Neural cell (in vitro differentiated cells): ENCODE measurements at regions not wholly inside any gene's neighbourhood (a gene's known extent, or its start where the extent isn't known, plus 50 kb on each side); places are given as distances from the start of the nearest gene placed in this dataset.

ENCODE experiments used
- H2AFZ ChIP-seq: fragments of 200-600, 300-800 bp; sonication (generic), shearing (Covaris generic); 2 replicates; pipeline ENCODE4 v1.6.0; 2014; ENCODE audit warnings: low read depth, mild to moderate bottlenecking, antibody characterized with exemption, low read length, moderate library complexity
- H3F3A ChIP-seq: fragments of 200-600 bp; shearing (Covaris generic); 2 replicates; pipeline ENCODE4 v1.6.1; 2016; ENCODE audit warnings: mild to moderate bottlenecking, moderate library complexity, mixed read lengths, antibody characterized with exemption, low read length; ENCODE audit not compliant: insufficient read depth, poor library complexity, severe bottlenecking
- H3K27ac ChIP-seq: fragments of 200-600, 300-800 bp; sonication (generic), shearing (Covaris generic); 2 replicates; pipeline ENCODE4 v1.5.1; 2014; ENCODE audit warnings: mild to moderate bottlenecking, low read length, moderate library complexity
- H3K27me3 ChIP-seq: fragments of 300-800, 200-600 bp; sonication (generic), shearing (Covaris generic); 2 replicates; pipeline ENCODE4 v1.6.0; 2014; ENCODE audit warnings: mild to moderate bottlenecking, low read depth, low read length, moderate library complexity; ENCODE audit not compliant: insufficient read depth
- H3K36me3 ChIP-seq: fragments of 300-800, 200-600 bp; sonication (generic), shearing (Covaris generic); 2 replicates; pipeline ENCODE4 v1.5.1; 2014; ENCODE audit warnings: mild to moderate bottlenecking, antibody characterized with exemption, low read length, moderate library complexity; ENCODE audit not compliant: insufficient read depth
- H3K4me2 ChIP-seq: fragments of 300-800, 200-600 bp; sonication (generic), shearing (Covaris generic); 2 replicates; pipeline ENCODE4 v1.6.0; 2014; ENCODE audit warnings: mild to moderate bottlenecking, low read length
- H3K4me3 ChIP-seq: fragments of 300-800, 200-600 bp; sonication (generic), shearing (Covaris generic); 2 replicates; pipeline ENCODE4 v1.5.1; 2014; ENCODE audit warnings: mild to moderate bottlenecking, low read length, moderate library complexity
- H3K79me2 ChIP-seq: fragments of 200-600 bp; shearing (Covaris generic); replicated peaks from 2 replicates; pipeline ENCODE4 v1.6.0; 2014; ENCODE audit warnings: mild to moderate bottlenecking, low read length, moderate library complexity; ENCODE audit not compliant: insufficient read depth
- H3K9ac ChIP-seq: fragments of 300-800, 200-600 bp; sonication (generic), shearing (Covaris generic); 2 replicates; pipeline ENCODE4 v1.6.1; 2016; ENCODE audit warnings: mild to moderate bottlenecking, low read length, mixed read lengths
- H3K9me2 ChIP-seq: fragments of 200-600 bp; shearing (Covaris generic); 2 replicates; pipeline ENCODE4 v1.6.1; 2016; ENCODE audit warnings: mild to moderate bottlenecking, low read length, mixed read lengths; ENCODE audit not compliant: insufficient read depth
- H3K9me3 ChIP-seq: fragments of 200-600, 300-800 bp; sonication (generic), shearing (Covaris generic); 2 replicates; pipeline ENCODE4 v1.6.1; 2016; ENCODE audit warnings: mild to moderate bottlenecking, mixed run types, low read length, moderate library complexity, mixed read lengths
- H4K20me1 ChIP-seq: fragments of 200-600 bp; shearing (Covaris generic); 2 replicates; pipeline ENCODE4 v1.6.1; 2016; ENCODE audit warnings: mild to moderate bottlenecking, mixed run types; ENCODE audit not compliant: insufficient read depth
- CTCF ChIP-seq: fragments of 450-650 bp; IDR thresholded peaks from 2 replicates; pipeline ENCODE4 v1.5.1; 2014; ENCODE audit warnings: antibody characterized with exemption, mild to moderate bottlenecking, moderate library complexity; ENCODE audit not compliant: poor library complexity, severe bottlenecking
- EP300 ChIP-seq: fragments of 450-650 bp; conservative IDR thresholded peaks from 2 replicates; pipeline ENCODE4 v1.6.1; 2014; ENCODE audit warnings: antibody characterized with exemption, mild to moderate bottlenecking, moderate library complexity; ENCODE audit not compliant: poor library complexity, severe bottlenecking
- EZH2 ChIP-seq: fragments of 200-600, 300-800 bp; shearing (Covaris generic), sonication (generic); IDR thresholded peaks from 2 replicates; pipeline ENCODE4 v1.6.1; 2014; ENCODE audit warnings: antibody characterized with exemption, low read length, borderline replicate concordance, mild to moderate bottlenecking; ENCODE audit not compliant: insufficient read depth, poor library complexity, severe bottlenecking
- MXI1 ChIP-seq: fragments of 450-650 bp; conservative IDR thresholded peaks from 2 replicates; pipeline ENCODE4 v1.6.1; 2014; ENCODE audit warnings: antibody characterized with exemption, mild to moderate bottlenecking; ENCODE audit not compliant: poor library complexity, severe bottlenecking
- POLR2AphosphoS5 ChIP-seq: IDR thresholded peaks from 2 replicates; pipeline ENCODE4 v1.6.1; 2012
- RAD21 ChIP-seq: fragments of 450-650 bp; conservative IDR thresholded peaks from 2 replicates; pipeline ENCODE4 v1.6.1; 2014; ENCODE audit warnings: antibody characterized with exemption, mild to moderate bottlenecking, moderate library complexity
- SMC3 ChIP-seq: fragments of 450-650 bp; conservative IDR thresholded peaks from 2 replicates; pipeline ENCODE4 v1.6.1; 2014; ENCODE audit warnings: antibody characterized with exemption, mild to moderate bottlenecking, moderate library complexity; ENCODE audit not compliant: poor library complexity
- TAF1 ChIP-seq: IDR thresholded peaks from 2 replicates; pipeline ENCODE4 v1.6.1; 2012; ENCODE audit warnings: low read depth
- TF ChIP-seq, protein P1 (sequence below): IDR thresholded peaks from 2 replicates; pipeline ENCODE4 v1.6.1; 2012; ENCODE audit warnings: borderline replicate concordance

- Histone ChIP-seq H3K9ac (no peak overlapping the region), H3K9me2 (no peaks in the 10 kb centered on the region), H3K9me3 (no peaks in the 10 kb centered on the region), H3K27ac (no peak overlapping the region), H3K36me3 (no peaks in the 10 kb centered on the region), H3F3A (no peaks in the 10 kb centered on the region), H3K4me2 (no peak overlapping the region), H2AFZ (no peak overlapping the region), H3K27me3 (no peaks in the 10 kb centered on the region), H3K4me3 (no peak overlapping the region), H3K79me2 (no peaks in the 10 kb centered on the region), H4K20me1 (no peaks in the 10 kb centered on the region)
- TF ChIP-seq TAF1 (no peak), POLR2AphosphoS5 (no peak)
Measured at GRCh38 chr4:63308697-63309096, 1100.6 kb downstream of the TECRL start.

DNA sequence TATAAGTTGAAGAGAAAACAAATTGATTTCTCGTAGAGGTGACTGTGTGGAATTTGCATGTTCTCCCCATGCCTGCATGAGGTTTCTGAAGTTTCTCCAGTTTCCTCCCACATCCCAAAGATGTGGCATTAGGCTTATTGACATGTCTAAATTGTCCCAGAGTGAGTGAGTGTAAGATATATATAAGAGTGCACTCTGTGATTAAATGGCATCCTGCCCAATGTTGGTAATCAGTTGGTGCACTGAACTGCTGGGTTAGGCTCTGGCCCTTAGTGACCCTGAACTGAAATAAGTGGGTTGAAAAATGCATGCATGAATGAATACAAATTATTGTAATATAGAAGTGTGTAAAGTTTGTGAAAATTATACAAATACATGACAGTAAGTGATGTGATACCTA, 1106.5 kb downstream of the TECRL start:
- no peak overlapping the region for H2AFZ ChIP-seq
- H3K9ac ChIP-seq, result no peak overlapping the region
- no peaks in the 10 kb centered on the region for H3F3A ChIP-seq
- no peaks in the 10 kb centered on the region for H3K9me2 ChIP-seq
- H3K4me2 ChIP-seq, result no peak overlapping the region
- H4K20me1 ChIP-seq, result no peaks in the 10 kb centered on the region
- no peak overlapping the region for H3K4me3 ChIP-seq
- H3K27ac ChIP-seq, result no peak overlapping the region
- no peaks in the 10 kb centered on the region for H3K9me3 ChIP-seq
- H3K36me3 ChIP-seq, result no peaks in the 10 kb centered on the region
- H3K27me3 ChIP-seq, result no peaks in the 10 kb centered on the region
- no peaks in the 10 kb centered on the region for H3K79me2 ChIP-seq
- TF ChIP-seq TAF1 (no peak), SMC3 (no peak), POLR2AphosphoS5 (no peak), EZH2 (no peak), CTCF (no peak), MXI1 (no peak)
- TF ChIP-seq, protein P1, sequence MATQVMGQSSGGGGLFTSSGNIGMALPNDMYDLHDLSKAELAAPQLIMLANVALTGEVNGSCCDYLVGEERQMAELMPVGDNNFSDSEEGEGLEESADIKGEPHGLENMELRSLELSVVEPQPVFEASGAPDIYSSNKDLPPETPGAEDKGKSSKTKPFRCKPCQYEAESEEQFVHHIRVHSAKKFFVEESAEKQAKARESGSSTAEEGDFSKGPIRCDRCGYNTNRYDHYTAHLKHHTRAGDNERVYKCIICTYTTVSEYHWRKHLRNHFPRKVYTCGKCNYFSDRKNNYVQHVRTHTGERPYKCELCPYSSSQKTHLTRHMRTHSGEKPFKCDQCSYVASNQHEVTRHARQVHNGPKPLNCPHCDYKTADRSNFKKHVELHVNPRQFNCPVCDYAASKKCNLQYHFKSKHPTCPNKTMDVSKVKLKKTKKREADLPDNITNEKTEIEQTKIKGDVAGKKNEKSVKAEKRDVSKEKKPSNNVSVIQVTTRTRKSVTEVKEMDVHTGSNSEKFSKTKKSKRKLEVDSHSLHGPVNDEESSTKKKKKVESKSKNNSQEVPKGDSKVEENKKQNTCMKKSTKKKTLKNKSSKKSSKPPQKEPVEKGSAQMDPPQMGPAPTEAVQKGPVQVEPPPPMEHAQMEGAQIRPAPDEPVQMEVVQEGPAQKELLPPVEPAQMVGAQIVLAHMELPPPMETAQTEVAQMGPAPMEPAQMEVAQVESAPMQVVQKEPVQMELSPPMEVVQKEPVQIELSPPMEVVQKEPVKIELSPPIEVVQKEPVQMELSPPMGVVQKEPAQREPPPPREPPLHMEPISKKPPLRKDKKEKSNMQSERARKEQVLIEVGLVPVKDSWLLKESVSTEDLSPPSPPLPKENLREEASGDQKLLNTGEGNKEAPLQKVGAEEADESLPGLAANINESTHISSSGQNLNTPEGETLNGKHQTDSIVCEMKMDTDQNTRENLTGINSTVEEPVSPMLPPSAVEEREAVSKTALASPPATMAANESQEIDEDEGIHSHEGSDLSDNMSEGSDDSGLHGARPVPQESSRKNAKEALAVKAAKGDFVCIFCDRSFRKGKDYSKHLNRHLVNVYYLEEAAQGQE, result no peak

DNA sequence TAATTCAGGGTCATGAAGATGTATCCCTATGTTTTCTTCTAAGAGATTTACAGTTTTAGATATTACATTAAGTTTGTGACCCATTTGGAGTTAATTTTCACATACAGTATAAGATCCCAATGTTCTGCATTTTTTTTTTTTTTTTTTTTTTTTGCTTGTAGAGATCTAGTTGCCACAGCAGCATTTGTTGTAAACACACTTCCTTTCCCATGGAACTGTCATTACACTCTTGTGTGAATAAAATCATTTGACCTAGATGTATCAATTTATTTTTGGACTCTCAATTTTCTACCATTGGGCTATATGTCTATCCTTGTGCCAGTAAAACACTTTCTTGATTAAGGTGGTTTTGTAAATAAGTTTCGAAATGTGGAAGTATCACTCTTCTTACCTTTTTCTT, 1107.2 kb downstream of the TECRL start:
- H3F3A ChIP-seq, result no peaks in the 10 kb centered on the region
- TF ChIP-seq RAD21, result no peak
- no peak for TF ChIP-seq EP300
- no peak for TF ChIP-seq EZH2
- TF ChIP-seq, protein P1, result no peak
- TF ChIP-seq POLR2AphosphoS5, result no peak

More for the DNA sequence above, 1107.2 kb downstream of the TECRL start:
- Histone ChIP-seq H3K9ac (no peak overlapping the region), H2AFZ (no peak overlapping the region), H3K9me3 (no peaks in the 10 kb centered on the region), H3K4me2 (no peak overlapping the region), H3K9me2 (no peaks in the 10 kb centered on the region), H3K27me3 (no peaks in the 10 kb centered on the region), H3K79me2 (no peaks in the 10 kb centered on the region), H3K27ac (no peak overlapping the region), H3K36me3 (no peaks in the 10 kb centered on the region), H4K20me1 (no peaks in the 10 kb centered on the region), H3K4me3 (no peak overlapping the region)
